Stomach (tissue), 8 donors: ENCODE measurements at regions not wholly inside any gene's neighbourhood (a gene's known extent, or its start where the extent isn't known, plus 50 kb on each side); places are given as distances from the start of the nearest gene placed in this dataset.

Source experiments
- DNase-seq, 2 donors: peaks; one replicate each; pipeline versions ENCODE4 v3.0.0 to v3.0.0-alpha.2; 2013 to 2019
- H3K27ac ChIP-seq, 5 donors: fragments of 200-600 bp in 4 of 5; sonication (generic) in 4 of 5; one replicate each; pipeline ENCODE4 v1.5.1; 2013 to 2019; ENCODE audit warnings: mild to moderate bottlenecking in 1 of 5, moderate library complexity in 1 of 5
- H3K27me3 ChIP-seq, 3 donors: fragments of 200-600 bp; sonication (generic); one replicate each; pipeline ENCODE4 v1.5.1; 2017 to 2019; ENCODE audit warnings: mixed run types in 1 of 3
- H3K36me3 ChIP-seq, 4 donors: fragments of 200-600 bp; sonication (generic); 1 replicate in 3 of 4; 2 replicates in 1 of 4; pipeline ENCODE4 v1.5.1; 2016 to 2019
- H3K4me1 ChIP-seq, 4 donors: fragments of 200-600 bp; sonication (generic); one replicate each; pipeline ENCODE4 v1.5.1; 2016 to 2019
- H3K4me3 ChIP-seq, 4 donors: fragments of 200-600 bp; sonication (generic) in 3 of 4; one replicate each; pipeline ENCODE4 v1.5.1; 2016 to 2019; ENCODE audit warnings: mild to moderate bottlenecking in 1 of 4
- H3K9me3 ChIP-seq, 4 donors: fragments of 200-600 bp; sonication (generic); one replicate each; pipeline ENCODE4 v1.5.1; 2016 to 2019
- CTCF ChIP-seq, 7 experiments: fragments of 450-650 bp in 4 of 7; fragments of 200-600 bp in 3 of 7; sonication (generic) in 3 of 7; IDR thresholded peaks; one replicate each; pipeline ENCODE4 v1.5.1; 2016 to 2019; ENCODE audit warnings: antibody characterized with exemption in 7 of 7, control low read depth in 2 of 7, mild to moderate bottlenecking in 1 of 7
- EP300 ChIP-seq: sonication (generic); formaldehyde crosslinking; IDR thresholded peaks from one replicate; pipeline ENCODE4 v1.6.1; 2017; ENCODE audit warnings: antibody characterized with exemption
- POLR2A ChIP-seq, 4 donors: fragments of 450-650 bp; IDR thresholded peaks; one replicate each; pipeline ENCODE4 v1.6.1; 2016; ENCODE audit warnings: antibody characterized with exemption in 4 of 4, control low read depth in 2 of 4, mild to moderate bottlenecking in 1 of 4, moderate library complexity in 1 of 4
- POLR2AphosphoS5 ChIP-seq, 3 donors: sonication (generic); formaldehyde crosslinking; IDR thresholded peaks; one replicate each; pipeline ENCODE4 v1.6.1; 2016; ENCODE audit warnings: antibody characterized with exemption in 3 of 3
- WGBS, 5 donors: extraction: QIAGEN DNeasy Blood & Tissue Kit in 3 of 5; methylation state at CpG; one replicate each; pipeline versions ENCODE4 v1.1.5 to v1.1.7; 2013 to 2018; 5-methylcytosine and 5-hydroxymethylcytosine counted together
- intact Hi-C: fragments of 100-400 bp; cut with DNase I; formaldehyde crosslinking; loops from one replicate; pipeline ENCODE4 v1.15.1; 2023; ENCODE audit warnings: low total_unique reads
- donor health status: healthy with polysubstance abuse.
- donor health status: Bipolar disorder and iron deficiency.
- donor health status: healthy.

GRCh38 chr15:38073178-38073946, 138.9 kb downstream of the TMCO5A start:
- 14 to 19% (median 16%) methylated on average over 18 to 19 of the region's 19 CpGs for WGBS, 5 donors
- intact Hi-C loops: no loop called here
- TF ChIP-seq POLR2AphosphoS5 (IDR thresholded peaks at IDR 0.05): no peak
- no peak for TF ChIP-seq POLR2A (IDR thresholded peaks at IDR 0.05)
- TF ChIP-seq CTCF (IDR thresholded peaks at IDR 0.05): no peak
- no peak for TF ChIP-seq EP300
- H3K4me3 ChIP-seq: peak overlapping the region; percentile 49 to 55 (median 50)
- no peaks in the 10 kb centered on the region for H3K9me3 ChIP-seq
- H3K4me1 ChIP-seq: peaks cover 27 to 51% (median 38%) of the 10 kb centered on the region in 4 donors
- H3K36me3 ChIP-seq: no peaks in the 10 kb centered on the region
- no peaks in the 10 kb centered on the region for H3K27me3 ChIP-seq
- peak overlapping the region; percentile 81 to 93 (median 86) for H3K27ac ChIP-seq
- DNase-seq: peak in 1 of 2 donors; percentile 61

- H3K9me3 ChIP-seq: no peaks in the 10 kb centered on the region
- TF ChIP-seq EP300 (no peak), CTCF (IDR thresholded peaks at IDR 0.05) (no peak), POLR2AphosphoS5 (IDR thresholded peaks at IDR 0.05) (no peak), POLR2A (IDR thresholded peaks at IDR 0.05) (no peak)
- no peaks in the 10 kb centered on the region for H3K36me3 ChIP-seq
- no peak overlapping the region for H3K4me3 ChIP-seq
- 57 to 66% (median 64%) methylated on average over 5 of the region's 5 CpGs for WGBS, 5 donors
- peaks cover 23 to 44% (median 33%) of the 10 kb centered on the region in 4 donors for H3K4me1 ChIP-seq
- peak overlapping the region in 4 of 5 donors; percentile 81 to 93 (median 87) for H3K27ac ChIP-seq
- intact Hi-C loops: no loop called here
- DNase-seq: no peak
- no peaks in the 10 kb centered on the region for H3K27me3 ChIP-seq
These were observed 139.6 kb downstream of the TMCO5A start for GRCh38 chr15:38074029-38074428.

GRCh38 chr15:38075466-38075865, 141.0 kb downstream of the TMCO5A start:
- Histone ChIP-seq H3K27ac (no peak overlapping the region), H3K4me1 (peaks cover 18 to 40% (median 23%) of the 10 kb centered on the region in 4 donors), H3K9me3 (no peaks in the 10 kb centered on the region), H3K27me3 (no peaks in the 10 kb centered on the region), H3K36me3 (no peaks in the 10 kb centered on the region), H3K4me3 (no peak overlapping the region)
- intact Hi-C loops: no loop called here
- WGBS, 5 donors: 91 to 98% (median 94%) methylated on average over 5 of the region's 5 CpGs
- no peak for DNase-seq
- no peak for TF ChIP-seq CTCF (IDR thresholded peaks at IDR 0.05)
- no peak for TF ChIP-seq POLR2A (IDR thresholded peaks at IDR 0.05)
- TF ChIP-seq EP300: no peak
- no peak for TF ChIP-seq POLR2AphosphoS5 (IDR thresholded peaks at IDR 0.05)

- WGBS, 5 donors: 77 to 85% (median 81%) methylated on average over 10 of the region's 10 CpGs
- Histone ChIP-seq H3K4me1 (peaks cover 14 to 36% (median 17%) of the 10 kb centered on the region in 4 donors), H3K36me3 (no peaks in the 10 kb centered on the region), H3K27ac (no peak overlapping the region), H3K4me3 (no peak overlapping the region), H3K9me3 (no peaks in the 10 kb centered on the region), H3K27me3 (no peaks in the 10 kb centered on the region)
- DNase-seq: no peak
- intact Hi-C loops: no loop called here
- TF ChIP-seq POLR2A (IDR thresholded peaks at IDR 0.05) (no peak), CTCF (IDR thresholded peaks at IDR 0.05) (no peak), EP300 (no peak), POLR2AphosphoS5 (IDR thresholded peaks at IDR 0.05) (no peak)
These were observed 142.3 kb downstream of the TMCO5A start for GRCh38 chr15:38076786-38077185.
